Kidney (tissue), 13 donors: ENCODE measurements at regions not wholly inside any gene's neighbourhood (a gene's known extent, or its start where the extent isn't known, plus 50 kb on each side); places are given as distances from the start of the nearest gene placed in this dataset.

Experiments used
- DNase-seq, 5 donors: peaks; one replicate each; pipeline ENCODE4 v3.0.0-alpha.2; 2013 to 2020
- FAIRE-seq: peaks from 2 replicates; lab custom pipeline; 2012; peaks lifted over from hg19 to GRCh38; lab: Jason Lieb, UNC
- H3K27ac ChIP-seq, 2 donors: one replicate each; pipeline ENCODE4 v1.7.0; 2013; ENCODE audit warnings: low read depth in 2 of 2, low read length in 2 of 2, inconsistent platforms in 1 of 2
- H3K27me3 ChIP-seq: one replicate; pipeline ENCODE4 v1.7.1; 2013; ENCODE audit warnings: low read length, inconsistent platforms; ENCODE audit not compliant: control insufficient read depth, insufficient read depth
- H3K36me3 ChIP-seq, 3 donors: one replicate each; pipeline versions ENCODE4 v1.7.0 to v1.7.1; 2013; ENCODE audit warnings: low read length in 3 of 3, control low read depth in 1 of 3, inconsistent platforms in 1 of 3; ENCODE audit not compliant: insufficient read depth in 3 of 3, control insufficient read depth in 2 of 3
- H3K4me1 ChIP-seq, 3 donors: one replicate each; pipeline versions ENCODE4 v1.7.0 to v1.7.1; 2013; ENCODE audit warnings: low read length in 3 of 3, inconsistent platforms in 1 of 3, low read depth in 1 of 3; ENCODE audit not compliant: control insufficient read depth in 2 of 3, insufficient read depth in 2 of 3
- H3K4me3 ChIP-seq, 3 donors: one replicate each; pipeline versions ENCODE4 v1.7.0 to v1.8.1; 2013; ENCODE audit warnings: low read length in 3 of 3, control low read depth in 1 of 3, inconsistent platforms in 1 of 3
- H3K9ac ChIP-seq, 3 donors: one replicate each; pipeline versions ENCODE4 v1.7.0 to v1.7.1; 2013; ENCODE audit warnings: low read length in 3 of 3, control low read depth in 1 of 3, inconsistent platforms in 1 of 3
- H3K9me3 ChIP-seq, 3 donors: one replicate each; pipeline versions ENCODE4 v1.7.0 to v1.7.1; 2013; ENCODE audit warnings: low read length in 3 of 3, control low read depth in 1 of 3, inconsistent platforms in 1 of 3; ENCODE audit not compliant: control insufficient read depth in 2 of 3, insufficient read depth in 1 of 3
- intact Hi-C: fragments of 100-400 bp; cut with DNase I; formaldehyde crosslinking; loops from one replicate; pipeline ENCODE4 v1.11.1; 2022
- TF ChIP-seq, protein P1 (sequence below): IDR thresholded peaks from 3 replicates; pipeline ENCODE4 v1.5.1; 2012; ENCODE audit warnings: mild to moderate bottlenecking, moderate library complexity, borderline replicate concordance; ENCODE audit not compliant: insufficient read depth; ENCODE audit errors: extremely low read depth
- donor health status: control.
- donor health status: control.
- donor health status: control.
- donor health status: control.
- donor health status: control.
- donor health status: DM: yes; HTN: yes; CAD: no.
- donor health status: Normal renal cell carcinoma (clear cell type).

DNA sequence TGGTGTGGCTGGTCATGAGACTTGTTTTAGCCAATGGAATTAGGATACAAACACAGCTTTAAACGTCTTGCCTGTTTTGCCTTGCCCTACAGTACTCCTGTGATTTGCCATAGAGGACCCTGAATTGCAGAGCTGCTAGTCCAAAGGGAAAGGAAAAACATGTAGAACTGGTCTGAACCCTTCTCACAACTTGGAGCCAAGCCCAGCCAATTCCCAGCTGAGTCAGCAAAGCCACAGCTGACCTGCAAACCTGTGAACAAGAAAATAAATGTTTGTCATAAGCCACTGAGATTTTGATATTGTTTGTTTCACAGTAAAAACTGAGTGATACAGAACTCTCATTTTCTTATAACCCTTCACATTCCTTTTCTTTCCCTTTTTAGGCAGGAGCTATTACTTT, 360.5 kb upstream of the API5 start:
- FAIRE-seq, result no peak

DNA sequence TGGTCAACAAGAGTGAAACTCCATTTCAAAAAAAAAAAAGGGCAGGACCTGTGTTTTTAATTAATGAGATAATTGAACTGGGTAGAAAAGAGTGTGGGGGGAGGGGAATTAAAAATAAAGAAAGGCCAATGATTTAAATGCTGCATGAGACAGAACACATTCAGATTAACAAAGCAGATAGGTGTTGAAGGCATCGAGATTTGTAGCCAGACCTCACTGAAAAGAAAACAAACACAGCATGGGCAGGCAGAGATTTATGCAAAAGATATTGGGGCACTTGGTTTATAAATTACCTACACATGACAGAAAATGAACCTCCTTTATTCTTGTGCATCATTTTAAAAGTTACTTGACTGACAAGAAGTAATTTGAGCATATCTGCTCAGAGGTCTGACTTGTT, 354.0 kb upstream of the API5 start:
- H3K4me3 ChIP-seq, result no peak overlapping the region
- no peaks in the 10 kb centered on the region for H3K36me3 ChIP-seq
- FAIRE-seq (no peak), DNase-seq (no peak)
- TF ChIP-seq, protein P1, sequence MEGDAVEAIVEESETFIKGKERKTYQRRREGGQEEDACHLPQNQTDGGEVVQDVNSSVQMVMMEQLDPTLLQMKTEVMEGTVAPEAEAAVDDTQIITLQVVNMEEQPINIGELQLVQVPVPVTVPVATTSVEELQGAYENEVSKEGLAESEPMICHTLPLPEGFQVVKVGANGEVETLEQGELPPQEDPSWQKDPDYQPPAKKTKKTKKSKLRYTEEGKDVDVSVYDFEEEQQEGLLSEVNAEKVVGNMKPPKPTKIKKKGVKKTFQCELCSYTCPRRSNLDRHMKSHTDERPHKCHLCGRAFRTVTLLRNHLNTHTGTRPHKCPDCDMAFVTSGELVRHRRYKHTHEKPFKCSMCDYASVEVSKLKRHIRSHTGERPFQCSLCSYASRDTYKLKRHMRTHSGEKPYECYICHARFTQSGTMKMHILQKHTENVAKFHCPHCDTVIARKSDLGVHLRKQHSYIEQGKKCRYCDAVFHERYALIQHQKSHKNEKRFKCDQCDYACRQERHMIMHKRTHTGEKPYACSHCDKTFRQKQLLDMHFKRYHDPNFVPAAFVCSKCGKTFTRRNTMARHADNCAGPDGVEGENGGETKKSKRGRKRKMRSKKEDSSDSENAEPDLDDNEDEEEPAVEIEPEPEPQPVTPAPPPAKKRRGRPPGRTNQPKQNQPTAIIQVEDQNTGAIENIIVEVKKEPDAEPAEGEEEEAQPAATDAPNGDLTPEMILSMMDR, result no peak
- H3K9me3 ChIP-seq, result no peaks in the 10 kb centered on the region
- no peaks in the 10 kb centered on the region for H3K4me1 ChIP-seq
- no peak overlapping the region for H3K27ac ChIP-seq
- H3K27me3 ChIP-seq, result no peaks in the 10 kb centered on the region
- H3K9ac ChIP-seq, result no peak overlapping the region
- intact Hi-C loops, result no loop called here

More for the DNA sequence above, 360.5 kb upstream of the API5 start:
- H3K27me3 ChIP-seq, result no peaks in the 10 kb centered on the region
- H3K27ac ChIP-seq, result no peak overlapping the region
- no peaks in the 10 kb centered on the region for H3K9me3 ChIP-seq
- H3K36me3 ChIP-seq, result no peaks in the 10 kb centered on the region
- no peak overlapping the region for H3K9ac ChIP-seq
- TF ChIP-seq, protein P1, result no peak
- DNase-seq, result peak in 1 of 5 donors; percentile 17
- no peak overlapping the region for H3K4me3 ChIP-seq
- H3K4me1 ChIP-seq, result no peaks in the 10 kb centered on the region
- intact Hi-C loops, result no loop called here

DNA sequence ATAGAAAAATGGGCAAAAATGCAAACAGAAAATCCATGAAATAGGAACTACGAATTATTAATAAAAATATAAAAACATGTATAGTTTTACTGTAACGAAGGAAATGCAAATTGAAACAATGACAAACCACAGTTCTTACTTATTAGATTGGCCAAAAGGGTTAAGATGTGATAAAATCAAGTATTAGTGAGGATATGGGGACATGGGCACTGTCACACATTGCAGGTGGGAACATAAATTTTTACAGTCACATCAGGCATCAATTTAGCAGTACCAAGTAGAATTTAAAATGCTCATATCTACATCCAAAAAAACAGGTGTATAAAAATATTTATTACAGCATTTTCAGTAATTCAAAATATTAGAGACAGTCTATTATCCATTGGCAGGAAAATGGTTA, 353.2 kb upstream of the API5 start:
- Histone ChIP-seq H3K9ac (no peak overlapping the region), H3K36me3 (no peaks in the 10 kb centered on the region), H3K9me3 (no peaks in the 10 kb centered on the region), H3K27ac (no peak overlapping the region), H3K4me1 (no peaks in the 10 kb centered on the region), H3K4me3 (no peak overlapping the region), H3K27me3 (no peaks in the 10 kb centered on the region)
- FAIRE-seq (no peak), DNase-seq (no peak)
- intact Hi-C loops, result no loop called here
- TF ChIP-seq, protein P1, result no peak

DNA sequence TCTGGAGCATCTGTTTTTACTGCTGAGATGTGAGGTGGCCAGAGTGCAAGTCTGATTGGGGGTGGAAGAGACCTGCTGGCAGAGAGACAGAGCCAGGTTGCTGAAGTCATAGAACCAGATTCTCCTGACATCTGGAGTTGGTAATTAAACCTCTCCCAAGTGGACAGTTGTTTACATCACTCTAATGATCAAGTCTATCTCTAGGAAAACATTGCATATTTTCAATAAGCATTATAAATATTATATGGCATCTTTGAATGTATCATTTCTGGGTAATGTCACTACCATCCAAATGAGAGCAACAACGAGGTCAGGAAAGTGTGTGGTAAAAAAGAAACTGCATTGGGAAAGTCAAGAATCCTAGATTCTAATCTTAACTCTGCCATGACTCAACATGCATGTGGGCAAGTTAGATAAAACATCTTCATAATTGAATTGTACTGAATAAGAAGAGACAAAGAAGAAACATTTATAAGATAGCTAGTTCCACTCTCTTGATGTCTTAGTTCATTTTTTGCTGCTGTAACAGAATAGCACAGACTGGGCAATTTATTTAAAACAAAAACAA, 351.2 kb upstream of the API5 start:
- H3K4me1 ChIP-seq, result no peaks in the 10 kb centered on the region
- intact Hi-C loops, result no loop called here
- no peak overlapping the region for H3K4me3 ChIP-seq
- no peak overlapping the region for H3K27ac ChIP-seq
- TF ChIP-seq, protein P1, result no peak
- no peaks in the 10 kb centered on the region for H3K9me3 ChIP-seq
- DNase-seq (no peak), FAIRE-seq (no peak)
- H3K27me3 ChIP-seq, result no peaks in the 10 kb centered on the region
- H3K36me3 ChIP-seq, result no peaks in the 10 kb centered on the region
- H3K9ac ChIP-seq, result no peak overlapping the region
